Sigmoid colon (tissue), 6 donors: ENCODE measurements at regions not wholly inside any gene's neighbourhood (a gene's known extent, or its start where the extent isn't known, plus 50 kb on each side); places are given as distances from the start of the nearest gene placed in this dataset.

Experiments
- DNase-seq: peaks from one replicate; pipeline ENCODE4 v3.0.0-alpha.2; 2019
- H3K27ac ChIP-seq, 4 donors: fragments of 200-600 bp; sonication (generic); one replicate each; pipeline ENCODE4 v1.5.1; 2016 to 2019; ENCODE audit warnings: mild to moderate bottlenecking in 1 of 4
- H3K27me3 ChIP-seq, 3 donors: fragments of 200-600 bp; sonication (generic); one replicate each; pipeline ENCODE4 v1.5.1; 2019; ENCODE audit warnings: mild to moderate bottlenecking in 1 of 3
- H3K36me3 ChIP-seq, 4 donors: fragments of 200-600 bp; sonication (generic); one replicate each; pipeline ENCODE4 v1.5.1; 2016 to 2019
- H3K4me1 ChIP-seq, 4 donors: fragments of 200-600 bp; sonication (generic); one replicate each; pipeline ENCODE4 v1.5.1; 2017 to 2019
- H3K4me3 ChIP-seq, 4 donors: fragments of 200-600 bp; sonication (generic); one replicate each; pipeline ENCODE4 v1.5.1; 2017 to 2019; ENCODE audit warnings: mild to moderate bottlenecking in 2 of 4, moderate library complexity in 1 of 4
- H3K9me3 ChIP-seq, 4 donors: fragments of 200-600 bp in 3 of 4; sonication (generic) in 3 of 4; one replicate each; pipeline versions ENCODE4 v1.5.1 to v1.6.1; 2013 to 2019
- CTCF ChIP-seq, 4 experiments: fragments of 450-650 bp in 3 of 4; fragments of 200-600 bp in 1 of 4; IDR thresholded peaks; one replicate each; pipeline ENCODE4 v1.5.1; 2016 to 2019; ENCODE audit warnings: antibody characterized with exemption in 4 of 4, mild to moderate bottlenecking in 3 of 4, moderate library complexity in 2 of 4
- EP300 ChIP-seq, 4 donors: sonication (generic); formaldehyde crosslinking; IDR thresholded peaks; one replicate each; pipeline ENCODE4 v1.6.1; 2017; ENCODE audit warnings: antibody characterized with exemption in 4 of 4
- POLR2A ChIP-seq, 2 donors: fragments of 450-650 bp; IDR thresholded peaks; one replicate each; pipeline ENCODE4 v1.6.1; 2016; ENCODE audit warnings: antibody characterized with exemption in 2 of 2, mild to moderate bottlenecking in 2 of 2, moderate library complexity in 2 of 2
- POLR2AphosphoS5 ChIP-seq, 4 donors: sonication (generic); formaldehyde crosslinking; IDR thresholded peaks; one replicate each; pipeline ENCODE4 v1.6.1; 2017; ENCODE audit warnings: antibody characterized with exemption in 4 of 4
- WGBS, 2 donors: extraction: QIAGEN DNeasy Blood & Tissue Kit; methylation state at CpG; one replicate each; pipeline ENCODE4 v1.1.7; 2013; 5-methylcytosine and 5-hydroxymethylcytosine counted together
- intact Hi-C: fragments of 100-400 bp; cut with DNase I; formaldehyde crosslinking; loops from one replicate; pipeline ENCODE4 v1.15.1; 2023
- donor health status: healthy with polysubstance abuse.
- donor health status: healthy.

- Histone ChIP-seq H3K27me3 (no peaks in the 10 kb centered on the region), H3K9me3 (no peaks in the 10 kb centered on the region), H3K27ac (no peak overlapping the region), H3K4me3 (no peak overlapping the region), H3K36me3 (no peaks in the 10 kb centered on the region), H3K4me1 (peaks cover 0 to 6% (median 2%) of the 10 kb centered on the region in 4 donors)
- DNase-seq: no peak
- intact Hi-C loops: no loop called here
- 64 to 88% methylated on average over 1 of the region's 1 CpG for WGBS, 2 donors
- TF ChIP-seq POLR2A (IDR thresholded peaks at IDR 0.05): no peak
Observed at GRCh38 chr3:163016251-163016650, 1519.6 kb downstream of the OTOL1 start.

- Histone ChIP-seq H3K36me3 (no peaks in the 10 kb centered on the region), H3K9me3 (no peaks in the 10 kb centered on the region), H3K4me1 (peaks cover 0 to 6% (median 2%) of the 10 kb centered on the region in 4 donors), H3K4me3 (no peak overlapping the region), H3K27me3 (no peaks in the 10 kb centered on the region), H3K27ac (no peak overlapping the region)
- WGBS, 2 donors: 87 to 88% methylated on average over 1 of the region's 1 CpG
- intact Hi-C loops: no loop called here
- DNase-seq: no peak
- TF ChIP-seq POLR2A (IDR thresholded peaks at IDR 0.05): no peak
- TF ChIP-seq EP300 (IDR thresholded peaks at IDR 0.05): no peak
- no peak for TF ChIP-seq POLR2AphosphoS5 (IDR thresholded peaks at IDR 0.05)
- no peak for TF ChIP-seq CTCF (IDR thresholded peaks at IDR 0.05)
Observed at GRCh38 chr3:163018067-163018466, 1521.5 kb downstream of the OTOL1 start.

- Histone ChIP-seq H3K27me3 (no peaks in the 10 kb centered on the region), H3K27ac (no peak overlapping the region), H3K4me1 (peaks cover 0 to 6% (median 2%) of the 10 kb centered on the region in 4 donors), H3K4me3 (no peak overlapping the region), H3K9me3 (no peaks in the 10 kb centered on the region), H3K36me3 (no peaks in the 10 kb centered on the region)
- intact Hi-C loops: no loop called here
- TF ChIP-seq POLR2AphosphoS5 (IDR thresholded peaks at IDR 0.05): no peak
- 89 to 90% methylated on average over 7 of the region's 7 CpGs for WGBS, 2 donors
- no peak for DNase-seq
Observed at GRCh38 chr3:163018664-163019063, 1522.1 kb downstream of the OTOL1 start.

GRCh38 chr3:163019260-163019659 lies 1522.7 kb downstream of the OTOL1 start:
- whole genome bisulfite sequencing, 2 donors: 57 to 90% methylated on average over 5 of the region's 5 CpGs
- no peaks in the 10 kb centered on the region for H3K27me3 ChIP-seq
- no peaks in the 10 kb centered on the region for H3K36me3 ChIP-seq
- no peak overlapping the region for H3K27ac ChIP-seq
- H3K4me1 ChIP-seq: peaks cover 0 to 6% (median 2%) of the 10 kb centered on the region in 4 donors
- intact Hi-C loops: no loop called here
- no peak overlapping the region for H3K4me3 ChIP-seq
- no peak for DNase-seq
- TF ChIP-seq POLR2AphosphoS5 (IDR thresholded peaks at IDR 0.05): no peak
- H3K9me3 ChIP-seq: no peaks in the 10 kb centered on the region

GRCh38 chr3:163033652-163034051 lies 1537.0 kb downstream of the OTOL1 start:
- no peaks in the 10 kb centered on the region for H3K27me3 ChIP-seq
- WGBS, 2 donors: 76 to 87% methylated on average over 4 of the region's 4 CpGs
- H3K9me3 ChIP-seq: no peaks in the 10 kb centered on the region
- TF ChIP-seq EP300 (IDR thresholded peaks at IDR 0.05): no peak
- TF ChIP-seq POLR2A (IDR thresholded peaks at IDR 0.05): no peak
- no peak for TF ChIP-seq POLR2AphosphoS5 (IDR thresholded peaks at IDR 0.05)
- no peak for TF ChIP-seq CTCF (IDR thresholded peaks at IDR 0.05)
- H3K4me3 ChIP-seq: no peak overlapping the region
- no peaks in the 10 kb centered on the region for H3K36me3 ChIP-seq
- DNase-seq: no peak
- H3K4me1 ChIP-seq: no peaks in the 10 kb centered on the region
- no peak overlapping the region for H3K27ac ChIP-seq
- intact Hi-C loops: no loop called here

GRCh38 chr3:163039636-163040035 lies 1543.0 kb downstream of the OTOL1 start:
- TF ChIP-seq POLR2AphosphoS5 (IDR thresholded peaks at IDR 0.05): no peak
- TF ChIP-seq POLR2A (IDR thresholded peaks at IDR 0.05): no peak
- no peak for TF ChIP-seq EP300 (IDR thresholded peaks at IDR 0.05)
- no peak for TF ChIP-seq CTCF (IDR thresholded peaks at IDR 0.05)
- H3K27ac ChIP-seq: no peak overlapping the region
- no peaks in the 10 kb centered on the region for H3K27me3 ChIP-seq
- no peak overlapping the region for H3K4me3 ChIP-seq
- DNase-seq: no peak
- H3K36me3 ChIP-seq: no peaks in the 10 kb centered on the region
- H3K9me3 ChIP-seq: no peaks in the 10 kb centered on the region
- 63 to 67% methylated on average over 3 of the region's 3 CpGs for WGBS, 2 donors
- H3K4me1 ChIP-seq: no peaks in the 10 kb centered on the region
- intact Hi-C loops: no loop called here
